OCI-LY1 (cell line): ENCODE measurements at regions not wholly inside any gene's neighbourhood (a gene's known extent, or its start where the extent isn't known, plus 50 kb on each side); places are given as distances from the start of the nearest gene placed in this dataset.

Experiments used
- CTCF ChIP-seq: fragments of 200-600 bp; sonication (generic), shearing (Covaris generic); IDR thresholded peaks from 2 replicates; pipeline ENCODE4 v1.5.1; 2017; ENCODE audit warnings: mild to moderate bottlenecking, antibody characterized with exemption, low read length, moderate library complexity, mixed read lengths
- EZH2 ChIP-seq: fragments of 200-600 bp; sonication (generic), shearing (Covaris generic); IDR thresholded peaks from 2 replicates; pipeline ENCODE4 v1.8.0; 2017; ENCODE audit warnings: borderline replicate concordance, mixed run types, mild to moderate bottlenecking, antibody characterized with exemption, low read length, moderate library complexity, mixed read lengths

- no peak for TF ChIP-seq CTCF
- no peak for TF ChIP-seq EZH2
Observed at GRCh38 chr3:117873249-117873600, 1161.4 kb downstream of the IGSF11 start.
